CD14-positive monocyte (primary cell): ENCODE measurements at regions not wholly inside any gene's neighbourhood (a gene's known extent, or its start where the extent isn't known, plus 50 kb on each side); places are given as distances from the start of the nearest gene placed in this dataset.
"Not testable (repeated sequence)": the region's sequence is repeated elsewhere in the genome, so short reads cannot be mapped to it uniquely, and the experiment has no call there.

Source experiments
- DNase-seq, 3 donors: peaks; one replicate each; pipeline ENCODE4 v3.0.0-alpha.2; 2011 to 2022
- H2AFZ ChIP-seq: 2 replicates; pipeline ENCODE4 v1.6.0; 2012; ENCODE audit warnings: mild to moderate bottlenecking, low read depth, low read length, inconsistent platforms; ENCODE audit not compliant: insufficient read depth, poor library complexity, severe bottlenecking
- H3K27ac ChIP-seq, 2 donors: 1 replicate in 1 of 2; 2 replicates in 1 of 2; pipeline ENCODE4 v1.5.1; 2012 to 2013; ENCODE audit warnings: low read length in 2 of 2, control low read depth in 1 of 2, inconsistent platforms in 1 of 2, low read depth in 1 of 2, mild to moderate bottlenecking in 1 of 2
- H3K27me3 ChIP-seq, 2 donors: one replicate each; pipeline versions ENCODE4 v1.6.0 to v1.6.1; 2011 to 2013; ENCODE audit warnings: low read length in 2 of 2; ENCODE audit not compliant: control insufficient read depth in 2 of 2, insufficient read depth in 2 of 2
- H3K36me3 ChIP-seq, 2 donors: replicated peaks in 1 of 2; 1 replicate in 1 of 2; 2 replicates in 1 of 2; pipeline versions ENCODE4 v1.5.1 to v1.6.1; 2012 to 2013; ENCODE audit warnings: low read length in 2 of 2, control low read depth in 1 of 2, inconsistent platforms in 1 of 2, mild to moderate bottlenecking in 1 of 2; ENCODE audit not compliant: insufficient read depth in 2 of 2, control insufficient read depth in 1 of 2
- H3K4me1 ChIP-seq, 2 donors: 1 replicate in 1 of 2; 2 replicates in 1 of 2; pipeline versions ENCODE4 v1.5.1 to v1.6.1; 2012 to 2013; ENCODE audit warnings: low read length in 2 of 2, control low read depth in 1 of 2, inconsistent platforms in 1 of 2, mild to moderate bottlenecking in 1 of 2, moderate library complexity in 1 of 2; ENCODE audit not compliant: insufficient read depth in 2 of 2, control insufficient read depth in 1 of 2
- H3K4me2 ChIP-seq: replicated peaks from 2 replicates; pipeline ENCODE3; 2012; ENCODE audit warnings: low read length, moderate library complexity, mild to moderate bottlenecking; ENCODE audit not compliant: poor library complexity, severe bottlenecking; ENCODE audit errors: extremely low read depth
- H3K4me3 ChIP-seq, 3 experiments: fragments of 200-600 bp in 1 of 3; sonication (generic) in 1 of 3; replicated peaks in 1 of 3; 1 replicate in 2 of 3; 2 replicates in 1 of 3; pipeline ENCODE4 v1.5.1; 2011 to 2013; ENCODE audit warnings: low read length in 3 of 3, mild to moderate bottlenecking in 3 of 3, control low read depth in 2 of 3, low read depth in 2 of 3, inconsistent platforms in 1 of 3, moderate library complexity in 1 of 3
- H3K79me2 ChIP-seq: 2 replicates; pipeline ENCODE4 v1.6.0; 2012; ENCODE audit warnings: mild to moderate bottlenecking, control low read depth, inconsistent platforms, low read length, moderate library complexity; ENCODE audit not compliant: insufficient read depth
- H3K9ac ChIP-seq: 2 replicates; pipeline ENCODE4 v1.6.0; 2017; ENCODE audit warnings: low read length, mild to moderate bottlenecking; ENCODE audit not compliant: insufficient read depth, poor library complexity, severe bottlenecking
- H3K9me3 ChIP-seq, 2 donors: replicated peaks in 1 of 2; 1 replicate in 1 of 2; 2 replicates in 1 of 2; pipeline versions ENCODE4 v1.5.1 to v1.6.1; 2012 to 2013; ENCODE audit warnings: low read length in 2 of 2, control low read depth in 1 of 2; ENCODE audit not compliant: control insufficient read depth in 1 of 2, insufficient read depth in 1 of 2
- H4K20me1 ChIP-seq: 2 replicates; pipeline ENCODE4 v1.6.0; 2012; ENCODE audit warnings: mild to moderate bottlenecking, low read length, control low read depth, moderate library complexity; ENCODE audit not compliant: insufficient read depth
- H3K27ac Mint-ChIP-seq, 7 donors: one replicate each; pipeline ENCODE4 v1.8.0; 2020; ENCODE audit warnings: mild to moderate bottlenecking in 7 of 7, mixed read lengths in 7 of 7, moderate library complexity in 6 of 7, inconsistent platforms in 2 of 7
- H3K27me3 Mint-ChIP-seq, 3 donors: one replicate each; pipeline ENCODE4 v1.8.0; 2021 to 2022; ENCODE audit warnings: low read depth in 3 of 3, mild to moderate bottlenecking in 3 of 3, mixed read lengths in 3 of 3, moderate library complexity in 3 of 3, inconsistent platforms in 1 of 3
- H3K36me3 Mint-ChIP-seq, 2 donors: one replicate each; pipeline ENCODE4 v1.8.0; 2020; ENCODE audit warnings: mixed read lengths in 2 of 2, inconsistent platforms in 1 of 2, mild to moderate bottlenecking in 1 of 2
- H3K4me1 Mint-ChIP-seq: one replicate; pipeline ENCODE4 v1.8.0; 2020; ENCODE audit warnings: mild to moderate bottlenecking, mixed read lengths
- H3K4me3 Mint-ChIP-seq, 2 donors: one replicate each; pipeline ENCODE4 v1.8.0; 2020; ENCODE audit warnings: mild to moderate bottlenecking in 2 of 2, mixed read lengths in 2 of 2, moderate library complexity in 1 of 2
- H3K9me3 Mint-ChIP-seq, 7 donors: one replicate each; pipeline ENCODE4 v1.8.0; 2020 to 2022; ENCODE audit warnings: mixed read lengths in 7 of 7, mild to moderate bottlenecking in 6 of 7, moderate library complexity in 6 of 7, inconsistent platforms in 2 of 7
- WGBS: methylation state at CpG from one replicate; pipeline ENCODE4 v1.1.5; 2013; ENCODE audit warnings: missing lambda C conversion rate; ENCODE audit not compliant: insufficient coverage; 5-methylcytosine and 5-hydroxymethylcytosine counted together
- intact Hi-C, 2 donors: fragments of 100-400 bp; cut with micrococcal nuclease; formaldehyde crosslinking; loops; one replicate each; pipeline versions ENCODE4 v1.15.0 to v1.15.1; 2023
- TF ChIP-seq, protein P1 (sequence below): fragments of 200-600 bp; IDR thresholded peaks from one replicate; pipeline ENCODE4 v1.8.0; 2022; ENCODE audit warnings: antibody characterized with exemption, mild to moderate bottlenecking

- H3K27me3 ChIP-seq, result no peaks in the 10 kb centered on the region
- no peak overlapping the region for H3K9ac ChIP-seq
- Mint-ChIP-seq H3K27ac (no peak overlapping the region), H3K9me3 (peaks cover 0 to 12% (median 0%) of the 10 kb centered on the region in 7 donors), H3K4me1 (no peaks in the 10 kb centered on the region), H3K27me3 (peaks cover 0 to 1% (median 0%) of the 10 kb centered on the region in 3 donors), H3K4me3 (no peak overlapping the region), H3K36me3 (no peaks in the 10 kb centered on the region)
- no peaks in the 10 kb centered on the region for H3K4me1 ChIP-seq
- TF ChIP-seq, protein P1, sequence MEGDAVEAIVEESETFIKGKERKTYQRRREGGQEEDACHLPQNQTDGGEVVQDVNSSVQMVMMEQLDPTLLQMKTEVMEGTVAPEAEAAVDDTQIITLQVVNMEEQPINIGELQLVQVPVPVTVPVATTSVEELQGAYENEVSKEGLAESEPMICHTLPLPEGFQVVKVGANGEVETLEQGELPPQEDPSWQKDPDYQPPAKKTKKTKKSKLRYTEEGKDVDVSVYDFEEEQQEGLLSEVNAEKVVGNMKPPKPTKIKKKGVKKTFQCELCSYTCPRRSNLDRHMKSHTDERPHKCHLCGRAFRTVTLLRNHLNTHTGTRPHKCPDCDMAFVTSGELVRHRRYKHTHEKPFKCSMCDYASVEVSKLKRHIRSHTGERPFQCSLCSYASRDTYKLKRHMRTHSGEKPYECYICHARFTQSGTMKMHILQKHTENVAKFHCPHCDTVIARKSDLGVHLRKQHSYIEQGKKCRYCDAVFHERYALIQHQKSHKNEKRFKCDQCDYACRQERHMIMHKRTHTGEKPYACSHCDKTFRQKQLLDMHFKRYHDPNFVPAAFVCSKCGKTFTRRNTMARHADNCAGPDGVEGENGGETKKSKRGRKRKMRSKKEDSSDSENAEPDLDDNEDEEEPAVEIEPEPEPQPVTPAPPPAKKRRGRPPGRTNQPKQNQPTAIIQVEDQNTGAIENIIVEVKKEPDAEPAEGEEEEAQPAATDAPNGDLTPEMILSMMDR, result no peak
- no peak for DNase-seq
- H4K20me1 ChIP-seq, result no peaks in the 10 kb centered on the region
- H2AFZ ChIP-seq, result no peak overlapping the region
- no peaks in the 10 kb centered on the region for H3K79me2 ChIP-seq
- H3K4me3 ChIP-seq, result no peak overlapping the region
- H3K36me3 ChIP-seq, result no peaks in the 10 kb centered on the region
- peaks cover 0 to 2% of the 10 kb centered on the region in 2 donors for H3K9me3 ChIP-seq
- no peak overlapping the region for H3K27ac ChIP-seq
- WGBS, result no CpG with 5 or more reads among the region's 3 CpGs
- intact Hi-C loops, result no loop called here
- no peak overlapping the region for H3K4me2 ChIP-seq
Measured at GRCh38 chrX:112473654-112474053, 206.1 kb downstream of the LHFPL1 start.

- TF ChIP-seq, protein P1, result no peak
- Histone ChIP-seq H3K4me1 (no peaks in the 10 kb centered on the region), H3K4me3 (no peak overlapping the region), H2AFZ (no peak overlapping the region), H3K36me3 (no peaks in the 10 kb centered on the region), H3K4me2 (no peak overlapping the region), H3K9ac (no peak overlapping the region), H3K9me3 (peaks cover 0 to 2% of the 10 kb centered on the region in 2 donors), H3K79me2 (no peaks in the 10 kb centered on the region), H3K27me3 (no peaks in the 10 kb centered on the region), H4K20me1 (no peaks in the 10 kb centered on the region), H3K27ac (no peak overlapping the region)
- peaks cover 0 to 1% (median under 1%) of the 10 kb centered on the region in 3 donors for H3K27me3 Mint-ChIP-seq
- WGBS, result no CpG with 5 or more reads among the region's 2 CpGs
- no peaks in the 10 kb centered on the region for H3K4me1 Mint-ChIP-seq
- no peak overlapping the region for H3K27ac Mint-ChIP-seq
- intact Hi-C loops, result no loop called here
- DNase-seq, result no peak
- H3K9me3 Mint-ChIP-seq, result peaks cover 0 to 9% (median 0%) of the 10 kb centered on the region in 7 donors
- H3K36me3 Mint-ChIP-seq, result no peaks in the 10 kb centered on the region
- no peak overlapping the region for H3K4me3 Mint-ChIP-seq
Measured at GRCh38 chrX:112470551-112470950, 209.2 kb downstream of the LHFPL1 start.

DNA sequence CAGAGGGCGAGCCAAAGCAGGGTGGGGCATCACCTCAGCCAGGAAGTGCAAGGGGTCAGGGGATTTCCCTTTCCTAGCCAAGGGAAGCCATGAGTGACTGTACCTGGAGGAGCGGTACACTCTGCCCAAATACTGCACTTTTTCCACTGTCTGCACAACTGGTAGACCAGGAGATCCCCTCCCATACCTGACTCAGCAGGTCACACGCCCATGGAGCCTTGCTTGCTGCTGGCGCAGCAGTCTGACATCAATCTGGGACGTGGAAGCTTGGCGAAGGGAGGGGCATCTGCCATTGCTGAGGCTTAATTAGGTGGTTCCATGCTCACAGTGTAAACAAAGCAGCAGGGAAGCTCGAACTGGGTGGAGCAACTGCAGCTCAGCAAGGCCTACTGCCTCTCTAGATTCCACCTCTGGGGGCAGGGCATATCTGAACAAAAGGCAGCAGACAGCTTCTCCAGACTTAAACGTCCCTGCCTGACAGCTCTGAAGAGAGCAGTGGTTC, 217.7 kb downstream of the LHFPL1 start:
- WGBS, result 71% methylated on average over 2 of the region's 8 CpGs
- DNase-seq, H3K36me3 Mint-ChIP-seq, H2AFZ ChIP-seq, H3K79me2 ChIP-seq, H3K4me3 ChIP-seq, H4K20me1 ChIP-seq, H3K9ac ChIP-seq, H3K4me1 ChIP-seq, H3K4me3 Mint-ChIP-seq, H3K27me3 ChIP-seq, H3K9me3 ChIP-seq, H3K4me1 Mint-ChIP-seq, H3K27me3 Mint-ChIP-seq, H3K36me3 ChIP-seq, intact Hi-C loops, H3K4me2 ChIP-seq, H3K27ac ChIP-seq, H3K27ac Mint-ChIP-seq: not testable (repeated sequence)
- H3K9me3 Mint-ChIP-seq, result peaks cover 0 to 15% (median 4%) of the 10 kb centered on the region in 7 donors
